Activated CD8-positive, alpha-beta T cell treated with anti-CD3 and anti-CD28 coated beads, Interleukin-2, amount 10 ng/mL, durations not matched to agents 7 days and 5 days (primary cell): ENCODE measurements at regions not wholly inside any gene's neighbourhood (a gene's known extent, or its start where the extent isn't known, plus 50 kb on each side); places are given as distances from the start of the nearest gene placed in this dataset.
A peak's percentile ranks its signal among the peaks of the same experiment; 100 is the strongest.

Experiments
- ATAC-seq: fragments of 150-1000 bp; cut with Tn5 transposase; one replicate; pipeline ENCODE4 v1.10.0; 2021; ENCODE audit warnings: moderate library complexity
- CTCF ChIA-PET: fragments of 350-600 bp; sonication (Branson Sonifier 250); formaldehyde crosslinking; loops from one replicate; lab custom pipeline; 2021; ENCODE audit warnings: antibody characterized with exemption; lab: Charles Lee
- POLR2A ChIA-PET: fragments of 350-600 bp; sonication (Branson Sonifier 250); formaldehyde crosslinking; loops from one replicate; lab custom pipeline; 2021; ENCODE audit warnings: antibody characterized with exemption; lab: Charles Lee
- DNase-seq: peaks from one replicate; pipeline ENCODE4 v3.0.0-alpha.2; 2020
- H3K27ac Mint-ChIP-seq: one replicate; pipeline ENCODE4 v1.8.0; 2021; ENCODE audit warnings: mild to moderate bottlenecking, mixed read lengths
- H3K27me3 Mint-ChIP-seq: one replicate; pipeline ENCODE4 v1.8.0; 2021; ENCODE audit warnings: low read depth, mixed read lengths
- H3K36me3 Mint-ChIP-seq: one replicate; pipeline ENCODE4 v1.8.0; 2021; ENCODE audit warnings: low read depth, mixed read lengths
- H3K4me1 Mint-ChIP-seq: one replicate; pipeline ENCODE4 v1.8.0; 2021; ENCODE audit warnings: low read depth, mixed read lengths
- H3K4me3 Mint-ChIP-seq: one replicate; pipeline ENCODE4 v1.8.0; 2021; ENCODE audit warnings: mild to moderate bottlenecking, mixed read lengths
- H3K9me3 Mint-ChIP-seq: one replicate; pipeline ENCODE4 v1.8.0; 2022; ENCODE audit warnings: mixed read lengths; ENCODE audit not compliant: insufficient read depth

- H3K4me1 Mint-ChIP-seq: no peaks in the 10 kb centered on the region
- H3K4me3 Mint-ChIP-seq: no peak overlapping the region
- no peaks in the 10 kb centered on the region for H3K27me3 Mint-ChIP-seq
- H3K9me3 Mint-ChIP-seq: no peaks in the 10 kb centered on the region
- ATAC-seq: no peak
- H3K27ac Mint-ChIP-seq: no peak overlapping the region
- H3K36me3 Mint-ChIP-seq: no peaks in the 10 kb centered on the region
- no peak for DNase-seq
- POLR2A ChIA-PET: no interaction called here
- CTCF ChIA-PET: no interaction called here
Observed at GRCh38 chr1:199452627-199453026, 574.9 kb upstream of the NR5A2 start.

GRCh38 chr1:199453723-199454122 is 573.8 kb upstream of the NR5A2 start:
- Mint-ChIP-seq H3K36me3 (no peaks in the 10 kb centered on the region), H3K4me1 (no peaks in the 10 kb centered on the region), H3K27ac (no peak overlapping the region), H3K4me3 (no peak overlapping the region), H3K9me3 (no peaks in the 10 kb centered on the region), H3K27me3 (no peaks in the 10 kb centered on the region)
- DNase-seq (no peak), ATAC-seq (no peak)
- ChIA-PET POLR2A (interaction anchor here (0.6 kb wide), 1 partner anchor 44 kb away, joined by 4 read pairs; no protein-coding TSS in a partner anchor), CTCF (no interaction called here)

- no peak for DNase-seq
- Mint-ChIP-seq H3K27ac (no peak overlapping the region), H3K4me3 (no peak overlapping the region), H3K9me3 (peaks cover 7% of the 10 kb centered on the region), H3K36me3 (no peaks in the 10 kb centered on the region), H3K27me3 (peaks cover 4% of the 10 kb centered on the region), H3K4me1 (no peaks in the 10 kb centered on the region)
- ATAC-seq: no peak
- ChIA-PET CTCF (no interaction called here), POLR2A (no interaction called here)
Observed at GRCh38 chr1:199460933-199461332, 566.6 kb upstream of the NR5A2 start.

GRCh38 chr1:199463521-199464127 is 563.9 kb upstream of the NR5A2 start:
- DNase-seq: peak; percentile 46
- Mint-ChIP-seq H3K36me3 (no peaks in the 10 kb centered on the region), H3K4me3 (no peak overlapping the region), H3K9me3 (peaks cover 7% of the 10 kb centered on the region), H3K4me1 (no peaks in the 10 kb centered on the region), H3K27me3 (peaks cover 7% of the 10 kb centered on the region), H3K27ac (no peak overlapping the region)
- ChIA-PET POLR2A (no interaction called here), CTCF (interaction anchor here (0.9 to 1.8 kb wide), 8 partner anchors 12 to 705 kb away, joined by 3 to 4 read pairs (median 3); no protein-coding TSS in a partner anchor)
- ATAC-seq: peak; percentile 51

- Mint-ChIP-seq H3K4me1 (no peaks in the 10 kb centered on the region), H3K27me3 (peaks cover 3% of the 10 kb centered on the region), H3K36me3 (no peaks in the 10 kb centered on the region), H3K9me3 (peaks cover 7% of the 10 kb centered on the region), H3K27ac (no peak overlapping the region), H3K4me3 (no peak overlapping the region)
- CTCF ChIA-PET: no interaction called here
- ATAC-seq (no peak), DNase-seq (no peak)
- POLR2A ChIA-PET: no interaction called here
Observed at GRCh38 chr1:199466961-199467360, 560.5 kb upstream of the NR5A2 start.

- no peak overlapping the region for H3K4me3 Mint-ChIP-seq
- ChIA-PET CTCF (no interaction called here), POLR2A (no interaction called here)
- no peaks in the 10 kb centered on the region for H3K27me3 Mint-ChIP-seq
- H3K36me3 Mint-ChIP-seq: no peaks in the 10 kb centered on the region
- H3K4me1 Mint-ChIP-seq: no peaks in the 10 kb centered on the region
- no peak overlapping the region for H3K27ac Mint-ChIP-seq
- no peak for ATAC-seq
- no peak for DNase-seq
- no peaks in the 10 kb centered on the region for H3K9me3 Mint-ChIP-seq
Observed at GRCh38 chr1:199472018-199472417, 555.5 kb upstream of the NR5A2 start.

GRCh38 chr1:199472978-199473377 is 554.5 kb upstream of the NR5A2 start:
- Mint-ChIP-seq H3K36me3 (no peaks in the 10 kb centered on the region), H3K4me3 (no peak overlapping the region), H3K4me1 (no peaks in the 10 kb centered on the region), H3K27ac (no peak overlapping the region), H3K9me3 (no peaks in the 10 kb centered on the region), H3K27me3 (no peaks in the 10 kb centered on the region)
- ATAC-seq (no peak), DNase-seq (no peak)
- CTCF ChIA-PET: no interaction called here
- POLR2A ChIA-PET: no interaction called here

GRCh38 chr1:199474738-199475137 is 552.8 kb upstream of the NR5A2 start:
- no peak for ATAC-seq
- Mint-ChIP-seq H3K4me3 (no peak overlapping the region), H3K36me3 (no peaks in the 10 kb centered on the region), H3K27me3 (no peaks in the 10 kb centered on the region), H3K4me1 (no peaks in the 10 kb centered on the region), H3K27ac (no peak overlapping the region), H3K9me3 (no peaks in the 10 kb centered on the region)
- no peak for DNase-seq
- ChIA-PET POLR2A (no interaction called here), CTCF (interaction anchor here (0.9 kb wide), 1 partner anchor 11 kb away, joined by 3 read pairs; no protein-coding TSS in a partner anchor)

- DNase-seq (no peak), ATAC-seq (no peak)
- H3K27ac Mint-ChIP-seq: no peak overlapping the region
- no peaks in the 10 kb centered on the region for H3K9me3 Mint-ChIP-seq
- H3K4me1 Mint-ChIP-seq: no peaks in the 10 kb centered on the region
- no peak overlapping the region for H3K4me3 Mint-ChIP-seq
- CTCF ChIA-PET: no interaction called here
- H3K36me3 Mint-ChIP-seq: no peaks in the 10 kb centered on the region
- POLR2A ChIA-PET: no interaction called here
- no peaks in the 10 kb centered on the region for H3K27me3 Mint-ChIP-seq
Observed at GRCh38 chr1:199482426-199482825, 545.1 kb upstream of the NR5A2 start.

- no peaks in the 10 kb centered on the region for H3K9me3 Mint-ChIP-seq
- ChIA-PET CTCF (no interaction called here), POLR2A (no interaction called here)
- ATAC-seq: no peak
- H3K4me1 Mint-ChIP-seq: no peaks in the 10 kb centered on the region
- no peaks in the 10 kb centered on the region for H3K27me3 Mint-ChIP-seq
- H3K36me3 Mint-ChIP-seq: no peaks in the 10 kb centered on the region
- H3K4me3 Mint-ChIP-seq: no peak overlapping the region
- no peak overlapping the region for H3K27ac Mint-ChIP-seq
- no peak for DNase-seq
Observed at GRCh38 chr1:199489594-199489993, 537.9 kb upstream of the NR5A2 start.

- H3K27ac Mint-ChIP-seq: no peak overlapping the region
- DNase-seq (no peak), ATAC-seq (no peak)
- no peaks in the 10 kb centered on the region for H3K27me3 Mint-ChIP-seq
- POLR2A ChIA-PET: no interaction called here
- H3K36me3 Mint-ChIP-seq: no peaks in the 10 kb centered on the region
- peaks cover 9% of the 10 kb centered on the region for H3K9me3 Mint-ChIP-seq
- no peak overlapping the region for H3K4me3 Mint-ChIP-seq
- CTCF ChIA-PET: no interaction called here
- no peaks in the 10 kb centered on the region for H3K4me1 Mint-ChIP-seq
Observed at GRCh38 chr1:199490769-199491527, 536.6 kb upstream of the NR5A2 start.

GRCh38 chr1:199495432-199495831 is 532.1 kb upstream of the NR5A2 start:
- H3K27me3 Mint-ChIP-seq: no peaks in the 10 kb centered on the region
- DNase-seq: no peak
- no peak for ATAC-seq
- H3K36me3 Mint-ChIP-seq: no peaks in the 10 kb centered on the region
- peaks cover 13% of the 10 kb centered on the region for H3K9me3 Mint-ChIP-seq
- POLR2A ChIA-PET: no interaction called here
- CTCF ChIA-PET: no interaction called here
- no peak overlapping the region for H3K4me3 Mint-ChIP-seq
- no peak overlapping the region for H3K27ac Mint-ChIP-seq
- H3K4me1 Mint-ChIP-seq: no peaks in the 10 kb centered on the region
